Esophagus squamous epithelium (tissue), 5 donors: ENCODE measurements at regions not wholly inside any gene's neighbourhood (a gene's known extent, or its start where the extent isn't known, plus 50 kb on each side); places are given as distances from the start of the nearest gene placed in this dataset.
"Not testable (repeated sequence)": the region's sequence is repeated elsewhere in the genome, so short reads cannot be mapped to it uniquely, and the experiment has no call there.

ENCODE experiments used
- DNase-seq: peaks from one replicate; lab custom pipeline; 2025; lab: John Stamatoyannopoulos, UW
- H3K27ac ChIP-seq, 4 donors: fragments of 200-600 bp; sonication (generic); one replicate each; pipeline ENCODE4 v1.5.1; 2016 to 2019; ENCODE audit warnings: mild to moderate bottlenecking in 1 of 4
- H3K27me3 ChIP-seq, 4 donors: fragments of 200-600 bp; sonication (generic); 1 replicate in 3 of 4; 2 replicates in 1 of 4; pipeline versions ENCODE4 v1.5.1 to v1.6.0; 2017 to 2021; ENCODE audit warnings: antibody characterized with exemption in 1 of 4
- H3K36me3 ChIP-seq, 3 donors: fragments of 200-600 bp; sonication (generic); one replicate each; pipeline ENCODE4 v1.5.1; 2016 to 2019
- H3K4me1 ChIP-seq, 3 donors: fragments of 200-600 bp; sonication (generic); one replicate each; pipeline ENCODE4 v1.5.1; 2017 to 2019
- H3K4me3 ChIP-seq, 4 donors: fragments of 200-600 bp; sonication (generic); 1 replicate in 3 of 4; 2 replicates in 1 of 4; pipeline ENCODE4 v1.5.1; 2016 to 2019; ENCODE audit warnings: mild to moderate bottlenecking in 2 of 4, moderate library complexity in 1 of 4
- H3K9me3 ChIP-seq, 3 donors: fragments of 200-600 bp; sonication (generic); one replicate each; pipeline ENCODE4 v1.5.1; 2016 to 2019
- POLR2A ChIP-seq, 4 donors: fragments of 450-650 bp; IDR thresholded peaks; one replicate each; pipeline ENCODE4 v1.6.1; 2017; ENCODE audit warnings: antibody characterized with exemption in 4 of 4, mild to moderate bottlenecking in 4 of 4, moderate library complexity in 3 of 4
- WGBS, 2 donors: methylation state at CpG; one replicate each; pipeline ENCODE4 v1.1.5; 2018; 5-methylcytosine and 5-hydroxymethylcytosine counted together
- intact Hi-C: fragments of 100-400 bp; cut with DNase I; formaldehyde crosslinking; loops from one replicate; pipeline ENCODE4 v1.15.0; 2022
- TF ChIP-seq, protein P1 (sequence below), 6 experiments: fragments of 450-650 bp in 4 of 6; fragments of 200-600 bp in 2 of 6; sonication (generic) in 2 of 6; IDR thresholded peaks; one replicate each; pipeline ENCODE4 v1.5.1; 2016 to 2019; ENCODE audit warnings: antibody characterized with exemption in 6 of 6, mild to moderate bottlenecking in 4 of 6, moderate library complexity in 4 of 6
- donor health status: DM: yes; HTN: yes; CAD: no.

DNA sequence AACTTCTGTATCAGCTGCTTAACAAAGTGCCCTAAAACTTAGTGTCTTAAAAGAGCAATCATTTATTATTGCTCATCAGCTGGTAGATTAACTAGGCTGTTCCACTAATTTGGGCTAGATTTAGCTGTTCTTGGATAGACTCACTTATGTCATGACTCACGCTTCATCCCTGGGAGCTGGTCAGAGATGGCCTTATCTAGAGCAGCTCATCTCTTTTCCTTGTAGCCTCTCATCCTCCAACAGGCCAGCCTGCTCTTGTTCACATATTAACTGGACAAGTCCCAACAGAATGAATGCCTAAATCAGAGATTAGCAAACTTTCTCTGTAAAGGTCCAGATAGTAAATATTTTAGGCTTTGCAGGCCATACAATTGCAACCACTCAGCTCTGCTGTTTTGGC, 66.9 kb upstream of the PLAAT1 start:
- TF ChIP-seq, protein P1, sequence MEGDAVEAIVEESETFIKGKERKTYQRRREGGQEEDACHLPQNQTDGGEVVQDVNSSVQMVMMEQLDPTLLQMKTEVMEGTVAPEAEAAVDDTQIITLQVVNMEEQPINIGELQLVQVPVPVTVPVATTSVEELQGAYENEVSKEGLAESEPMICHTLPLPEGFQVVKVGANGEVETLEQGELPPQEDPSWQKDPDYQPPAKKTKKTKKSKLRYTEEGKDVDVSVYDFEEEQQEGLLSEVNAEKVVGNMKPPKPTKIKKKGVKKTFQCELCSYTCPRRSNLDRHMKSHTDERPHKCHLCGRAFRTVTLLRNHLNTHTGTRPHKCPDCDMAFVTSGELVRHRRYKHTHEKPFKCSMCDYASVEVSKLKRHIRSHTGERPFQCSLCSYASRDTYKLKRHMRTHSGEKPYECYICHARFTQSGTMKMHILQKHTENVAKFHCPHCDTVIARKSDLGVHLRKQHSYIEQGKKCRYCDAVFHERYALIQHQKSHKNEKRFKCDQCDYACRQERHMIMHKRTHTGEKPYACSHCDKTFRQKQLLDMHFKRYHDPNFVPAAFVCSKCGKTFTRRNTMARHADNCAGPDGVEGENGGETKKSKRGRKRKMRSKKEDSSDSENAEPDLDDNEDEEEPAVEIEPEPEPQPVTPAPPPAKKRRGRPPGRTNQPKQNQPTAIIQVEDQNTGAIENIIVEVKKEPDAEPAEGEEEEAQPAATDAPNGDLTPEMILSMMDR (IDR thresholded peaks at IDR 0.05): no peak
- no peak for TF ChIP-seq POLR2A (IDR thresholded peaks at IDR 0.05)
- H3K36me3 ChIP-seq: no peaks in the 10 kb centered on the region
- intact Hi-C loops: no loop called here
- H3K27me3 ChIP-seq: peaks cover 0 to 2% (median 0%) of the 10 kb centered on the region in 4 donors
- no peaks in the 10 kb centered on the region for H3K9me3 ChIP-seq
- no peak overlapping the region for H3K4me3 ChIP-seq
- H3K27ac ChIP-seq: no peak overlapping the region
- WGBS, 2 donors: 68 to 69% methylated on average over 1 of the region's 1 CpG
- no peaks in the 10 kb centered on the region for H3K4me1 ChIP-seq
- no peak for DNase-seq

- DNase-seq, H3K27ac ChIP-seq, intact Hi-C loops, H3K9me3 ChIP-seq, H3K4me3 ChIP-seq, H3K27me3 ChIP-seq, H3K4me1 ChIP-seq, H3K36me3 ChIP-seq: not testable (repeated sequence)
- WGBS, 2 donors: 76 to 88% methylated on average over 6 to 8 of the region's 8 CpGs
Measured at GRCh38 chr3:193179332-193180012, 61.5 kb upstream of the PLAAT1 start.

DNA sequence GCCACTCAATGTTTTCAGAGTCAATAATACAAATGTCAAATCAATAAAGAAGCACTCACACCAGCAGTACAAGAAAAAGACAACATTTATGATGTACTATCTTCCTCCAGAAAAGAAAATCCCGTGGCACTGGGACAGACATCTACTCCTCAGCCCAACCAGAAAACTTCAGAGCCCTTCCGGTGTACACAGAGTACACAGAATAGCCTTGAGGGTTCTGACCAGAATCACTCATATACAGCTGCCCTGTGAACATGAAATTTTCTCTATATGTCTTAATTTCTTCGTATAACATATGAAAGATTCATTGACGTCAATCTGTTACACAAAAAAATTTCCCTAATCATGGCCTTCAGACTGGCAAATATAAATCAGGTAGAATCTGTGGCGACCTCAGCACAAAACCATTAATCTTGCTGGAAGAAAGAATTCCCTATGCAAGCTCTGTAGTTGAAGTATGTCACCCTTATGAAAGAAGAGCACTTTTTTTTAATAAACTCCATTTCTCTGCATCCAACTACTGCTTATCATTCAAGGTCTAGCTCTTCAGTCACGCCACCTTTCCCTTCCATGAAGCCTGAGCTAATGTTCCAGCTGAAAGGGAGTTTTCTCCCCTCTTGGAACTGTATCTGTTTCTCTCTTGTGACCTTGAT, 53.8 kb upstream of the PLAAT1 start:
- H3K27ac ChIP-seq: no peak overlapping the region
- peaks cover 0 to 8% (median 0%) of the 10 kb centered on the region in 4 donors for H3K27me3 ChIP-seq
- no peaks in the 10 kb centered on the region for H3K9me3 ChIP-seq
- H3K4me3 ChIP-seq: no peak overlapping the region
- no peak for DNase-seq
- intact Hi-C loops: no loop called here
- no peaks in the 10 kb centered on the region for H3K4me1 ChIP-seq
- TF ChIP-seq, protein P1 (IDR thresholded peaks at IDR 0.05): no peak
- TF ChIP-seq POLR2A (IDR thresholded peaks at IDR 0.05): no peak
- no peaks in the 10 kb centered on the region for H3K36me3 ChIP-seq
- 67 to 79% methylated on average over 6 of the region's 6 CpGs for WGBS, 2 donors

DNA sequence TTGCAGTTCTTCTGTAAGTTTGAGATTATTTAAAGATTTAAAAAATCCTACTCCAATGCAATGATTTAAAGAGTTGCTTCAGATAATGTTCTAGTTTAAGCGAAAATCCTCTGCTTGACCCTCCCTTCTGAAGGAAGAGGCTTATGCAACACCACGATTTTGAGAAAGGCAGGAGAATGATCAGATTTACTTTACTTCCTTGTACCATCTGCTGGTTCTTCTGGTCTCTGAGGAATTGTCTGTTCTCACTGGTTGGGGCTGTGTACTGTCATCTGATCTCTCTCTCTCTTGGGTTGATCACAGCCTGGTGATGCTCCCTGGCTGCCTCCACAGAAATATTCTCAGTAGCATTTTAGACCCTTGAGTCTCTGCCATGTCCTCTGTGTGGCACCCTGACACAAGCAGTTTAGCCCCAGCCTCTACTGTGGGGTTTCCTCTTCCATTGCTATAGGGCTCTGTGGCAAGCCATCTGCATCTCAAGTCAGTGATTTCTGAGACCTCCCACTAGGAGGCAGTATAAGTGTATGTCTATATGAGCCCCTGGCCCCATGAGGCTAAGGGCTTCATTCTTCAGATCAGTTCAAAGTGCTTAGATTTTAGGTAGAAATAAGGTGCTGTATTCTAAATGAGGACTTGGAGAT, 50.8 kb upstream of the PLAAT1 start:
- no peaks in the 10 kb centered on the region for H3K4me1 ChIP-seq
- no peak overlapping the region for H3K4me3 ChIP-seq
- DNase-seq: no peak
- H3K27me3 ChIP-seq: peaks cover 0 to 8% (median 0%) of the 10 kb centered on the region in 4 donors
- intact Hi-C loops: loop anchor here (10.0 kb wide), 1 partner anchor 265 kb away; no protein-coding TSS in a partner anchor
- TF ChIP-seq POLR2A (IDR thresholded peaks at IDR 0.05): no peak
- TF ChIP-seq, protein P1 (IDR thresholded peaks at IDR 0.05): peak in 4 of 6 experiments; percentile 38 to 64 (median 44)
- H3K9me3 ChIP-seq: no peaks in the 10 kb centered on the region
- H3K36me3 ChIP-seq: no peaks in the 10 kb centered on the region
- WGBS, 2 donors: 33 to 53% methylated on average over 2 of the region's 2 CpGs
- H3K27ac ChIP-seq: no peak overlapping the region
